ENCODE measurements at regions not wholly inside any gene's neighbourhood (a gene's known extent, or its start where the extent isn't known, plus 50 kb on each side); places are given as distances from the start of the nearest gene placed in this dataset.

DNA sequence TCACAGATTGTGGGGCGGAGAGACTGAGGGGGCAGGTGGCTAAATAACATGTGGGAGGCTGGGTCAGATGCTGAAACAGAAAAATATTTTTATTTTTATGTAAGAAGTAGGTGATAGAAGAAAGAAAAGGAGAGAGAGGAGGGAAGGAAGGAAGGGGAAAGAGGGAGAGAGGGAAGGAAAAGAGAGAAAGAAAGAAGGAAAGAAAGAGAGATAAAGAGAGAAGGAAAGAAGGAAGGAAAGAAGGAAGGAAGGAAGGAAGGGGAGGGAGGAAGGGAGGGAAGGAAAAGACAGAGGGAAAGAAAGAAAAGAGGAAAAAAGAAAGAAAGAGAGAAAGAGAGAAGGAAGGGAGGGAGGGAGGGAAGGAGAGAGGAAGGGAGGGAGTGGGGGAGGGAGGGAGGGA, 224.9 kb downstream of the UQCRFS1 start:
- H3K4me3 ChIP-seq (ENCODE audit: low read length) = no peak overlapping the region
- TF ChIP-seq, protein P1, sequence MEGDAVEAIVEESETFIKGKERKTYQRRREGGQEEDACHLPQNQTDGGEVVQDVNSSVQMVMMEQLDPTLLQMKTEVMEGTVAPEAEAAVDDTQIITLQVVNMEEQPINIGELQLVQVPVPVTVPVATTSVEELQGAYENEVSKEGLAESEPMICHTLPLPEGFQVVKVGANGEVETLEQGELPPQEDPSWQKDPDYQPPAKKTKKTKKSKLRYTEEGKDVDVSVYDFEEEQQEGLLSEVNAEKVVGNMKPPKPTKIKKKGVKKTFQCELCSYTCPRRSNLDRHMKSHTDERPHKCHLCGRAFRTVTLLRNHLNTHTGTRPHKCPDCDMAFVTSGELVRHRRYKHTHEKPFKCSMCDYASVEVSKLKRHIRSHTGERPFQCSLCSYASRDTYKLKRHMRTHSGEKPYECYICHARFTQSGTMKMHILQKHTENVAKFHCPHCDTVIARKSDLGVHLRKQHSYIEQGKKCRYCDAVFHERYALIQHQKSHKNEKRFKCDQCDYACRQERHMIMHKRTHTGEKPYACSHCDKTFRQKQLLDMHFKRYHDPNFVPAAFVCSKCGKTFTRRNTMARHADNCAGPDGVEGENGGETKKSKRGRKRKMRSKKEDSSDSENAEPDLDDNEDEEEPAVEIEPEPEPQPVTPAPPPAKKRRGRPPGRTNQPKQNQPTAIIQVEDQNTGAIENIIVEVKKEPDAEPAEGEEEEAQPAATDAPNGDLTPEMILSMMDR (IDR thresholded peaks at IDR 0.05; ENCODE audit: insufficient read depth, low read depth, low read length, missing control alignments) = no peak
- no peak for DNase-seq (ENCODE audit: low read depth)

DNA sequence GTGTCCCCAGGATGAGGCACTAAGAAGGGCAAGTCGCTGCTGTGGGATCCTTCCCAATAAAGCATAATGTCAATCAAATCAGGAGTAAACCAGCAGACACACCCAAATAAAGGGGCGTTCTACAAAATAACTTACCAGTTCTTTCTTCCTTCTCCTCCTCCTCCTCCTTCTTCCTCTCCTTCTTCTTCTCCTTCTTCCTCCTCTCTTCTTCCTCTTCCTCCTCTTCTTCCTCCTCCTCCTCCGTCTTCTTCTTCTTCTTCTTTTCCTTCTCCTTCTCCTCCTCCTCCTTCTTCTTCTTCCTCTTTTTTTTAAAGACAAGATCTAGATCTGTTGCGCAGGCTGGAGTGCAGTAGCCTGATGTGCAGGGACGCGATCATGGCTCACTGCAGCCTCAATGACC, 225.8 kb downstream of the UQCRFS1 start:
- H3K4me3 ChIP-seq (ENCODE audit: low read length) = no peak overlapping the region
- no peak for DNase-seq (ENCODE audit: low read depth)
- TF ChIP-seq, protein P1 (IDR thresholded peaks at IDR 0.05; ENCODE audit: insufficient read depth, low read depth, low read length, missing control alignments) = no peak

DNA sequence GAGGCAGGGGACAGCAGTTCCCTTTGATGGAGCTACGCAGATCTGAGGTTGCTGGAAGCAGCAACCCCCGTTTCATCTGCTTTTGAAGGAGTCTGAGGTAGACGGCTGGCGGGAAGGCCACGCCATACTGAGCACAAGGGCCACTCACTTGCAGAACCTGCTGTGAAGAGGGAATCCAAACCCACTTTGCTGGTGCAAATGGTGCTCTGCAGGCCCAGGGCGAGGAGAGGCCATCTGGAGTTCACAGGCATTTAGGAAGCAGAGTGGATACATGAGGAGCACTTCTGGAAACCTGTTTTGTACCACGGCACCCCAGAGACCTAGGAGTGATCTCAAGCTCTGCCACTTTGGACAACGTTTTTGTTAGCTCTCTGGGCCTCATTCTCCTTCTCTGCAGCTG, 227.8 kb downstream of the UQCRFS1 start:
- TF ChIP-seq, protein P1 (IDR thresholded peaks at IDR 0.05; ENCODE audit: insufficient read depth, low read depth, low read length, missing control alignments) = no peak
- no peak overlapping the region for H3K4me3 ChIP-seq (ENCODE audit: low read length)
- DNase-seq (ENCODE audit: low read depth) = no peak

DNA sequence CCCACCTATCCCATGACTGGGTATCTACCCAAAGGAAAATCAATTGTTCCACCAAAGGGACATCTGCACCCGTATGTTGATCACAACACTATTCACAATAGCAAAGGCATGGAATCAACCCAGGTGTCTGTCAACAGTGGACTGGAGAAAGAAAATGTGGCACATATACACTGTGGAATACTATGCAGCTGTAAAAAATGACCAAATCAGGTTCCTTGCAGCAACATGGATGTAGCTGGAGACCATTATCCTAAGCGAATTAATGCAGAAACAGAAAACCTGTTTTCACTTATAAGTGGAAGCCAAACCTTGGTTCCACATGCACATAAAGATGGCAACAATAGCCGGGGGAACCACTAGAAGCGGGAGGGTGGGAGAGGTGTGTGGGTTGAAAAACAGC, 228.6 kb downstream of the UQCRFS1 start:
- no peak overlapping the region for H3K4me3 ChIP-seq (ENCODE audit: low read length)
- no peak for DNase-seq (ENCODE audit: low read depth)
- TF ChIP-seq, protein P1 (IDR thresholded peaks at IDR 0.05; ENCODE audit: insufficient read depth, low read depth, low read length, missing control alignments) = no peak

DNA sequence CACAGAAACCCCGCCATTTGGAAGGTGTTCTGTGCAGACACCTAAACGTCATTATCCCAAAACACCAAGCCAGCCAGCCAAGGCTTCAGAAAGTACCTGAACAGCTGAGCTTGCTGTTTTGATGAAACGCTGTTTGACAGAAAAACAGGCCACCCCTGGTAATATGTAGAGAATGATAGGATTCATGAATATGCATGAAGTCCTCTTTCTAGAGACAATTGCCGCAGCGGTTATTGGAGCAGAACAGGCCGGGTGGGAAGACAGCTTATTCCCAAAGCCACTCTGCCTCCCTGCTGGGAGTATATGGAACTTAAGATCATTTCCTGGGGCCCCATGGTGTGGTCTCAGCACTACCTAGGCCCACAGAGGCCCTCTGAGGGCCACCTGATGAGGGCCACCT, 229.5 kb downstream of the UQCRFS1 start:
- H3K4me3 ChIP-seq (ENCODE audit: low read length) = no peak overlapping the region
- DNase-seq (ENCODE audit: low read depth) = no peak
- TF ChIP-seq, protein P1 (IDR thresholded peaks at IDR 0.05; ENCODE audit: insufficient read depth, low read depth, low read length, missing control alignments) = no peak

DNA sequence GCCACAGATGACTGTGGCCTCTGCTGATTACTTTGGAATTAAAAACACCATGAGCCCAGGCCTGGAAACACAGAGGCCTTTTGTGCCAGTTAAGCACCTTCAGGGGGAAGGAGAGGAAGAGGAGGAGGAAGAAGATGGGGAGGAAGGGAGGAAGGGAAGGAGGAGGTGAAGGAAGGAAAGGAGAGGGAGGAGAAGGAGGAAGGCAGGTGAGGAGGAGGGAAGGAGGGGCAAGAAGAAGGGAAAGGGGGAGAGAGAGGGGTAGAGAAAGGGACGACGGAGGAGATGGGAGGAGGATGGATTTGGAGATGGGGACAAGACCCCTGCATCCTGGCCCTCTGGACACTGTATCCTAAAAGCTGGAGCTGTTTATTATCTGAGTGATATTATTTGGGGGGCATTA, 231.0 kb downstream of the UQCRFS1 start:
- no peak overlapping the region for H3K4me3 ChIP-seq (ENCODE audit: low read length)
- DNase-seq (ENCODE audit: low read depth) = no peak
- TF ChIP-seq, protein P1 (IDR thresholded peaks at IDR 0.05; ENCODE audit: insufficient read depth, low read depth, low read length, missing control alignments) = no peak

DNA sequence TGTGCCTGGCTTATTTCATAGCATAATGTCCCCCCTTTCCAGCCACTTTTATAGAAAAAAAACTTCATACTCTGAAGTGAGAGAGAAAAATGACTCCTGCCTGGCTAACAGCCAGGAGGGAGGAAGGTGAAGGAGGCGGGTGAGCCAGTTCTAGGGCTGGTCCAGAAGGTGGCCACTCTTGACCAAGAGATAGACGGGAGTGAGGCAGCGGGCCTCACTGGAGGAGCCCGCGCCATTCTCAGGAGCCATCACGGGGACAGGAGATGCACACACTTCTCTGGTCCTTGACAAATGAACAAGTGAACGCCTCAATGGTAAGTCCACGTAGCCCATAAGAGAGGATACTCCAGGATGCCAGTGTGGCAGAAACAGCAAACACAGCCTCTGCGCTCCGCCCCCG, 231.4 kb downstream of the UQCRFS1 start:
- TF ChIP-seq, protein P1 (IDR thresholded peaks at IDR 0.05; ENCODE audit: insufficient read depth, low read depth, low read length, missing control alignments) = no peak
- no peak overlapping the region for H3K4me3 ChIP-seq (ENCODE audit: low read length)
- no peak for DNase-seq (ENCODE audit: low read depth)

All from epithelial cell of esophagus (primary cell).